ENCODE measurements at regions not wholly inside any gene's neighbourhood (a gene's known extent, or its start where the extent isn't known, plus 50 kb on each side); places are given as distances from the start of the nearest gene placed in this dataset.

DNA sequence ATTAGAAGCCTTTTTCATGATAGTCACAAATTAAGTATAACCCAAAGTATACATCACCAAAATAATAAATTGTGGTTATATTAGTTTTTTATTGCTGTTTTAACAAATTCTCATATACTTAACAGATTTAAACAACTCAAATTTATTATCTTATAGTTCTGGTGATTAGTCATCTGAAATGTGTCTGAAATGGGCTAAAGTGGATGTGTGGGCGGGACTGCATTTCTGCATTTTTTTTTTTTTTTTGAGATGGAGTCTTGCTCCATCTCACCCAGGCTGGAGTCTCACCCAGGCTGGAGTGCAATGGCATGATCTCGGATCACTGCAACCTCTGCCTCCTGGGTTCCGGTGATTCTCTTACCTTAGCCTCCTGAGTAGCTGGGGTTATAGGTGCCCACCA, 891.5 kb upstream of the CELF2 start:
- no peak for DNase-seq

- DNase-seq: no peak
These were observed 889.3 kb upstream of the CELF2 start for GRCh38 chr10:10128387-10128786.

DNA sequence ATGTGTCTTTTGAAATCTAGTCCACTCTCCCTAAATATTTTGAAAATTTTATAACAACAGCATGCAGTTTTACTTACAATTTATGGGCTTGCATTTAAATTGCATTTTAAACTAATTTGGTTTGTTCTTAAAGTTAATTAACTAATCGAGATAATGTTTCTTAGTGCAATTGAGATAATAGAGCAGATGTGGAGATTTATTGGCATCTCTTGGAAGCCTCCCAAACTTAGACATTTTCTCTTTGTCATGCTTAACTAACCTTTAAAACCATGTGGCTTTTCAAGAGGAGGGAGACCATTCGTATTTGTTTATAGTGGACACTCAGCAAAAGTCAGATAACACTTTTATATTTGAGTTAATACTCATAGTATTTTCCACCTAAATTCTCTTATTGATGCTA, 887.0 kb upstream of the CELF2 start:
- no peak for DNase-seq

GRCh38 chr10:10132009-10132408, 885.7 kb upstream of the CELF2 start:
- no peak for DNase-seq

GRCh38 chr10:10133281-10133680, 884.4 kb upstream of the CELF2 start:
- DNase-seq: no peak

DNA sequence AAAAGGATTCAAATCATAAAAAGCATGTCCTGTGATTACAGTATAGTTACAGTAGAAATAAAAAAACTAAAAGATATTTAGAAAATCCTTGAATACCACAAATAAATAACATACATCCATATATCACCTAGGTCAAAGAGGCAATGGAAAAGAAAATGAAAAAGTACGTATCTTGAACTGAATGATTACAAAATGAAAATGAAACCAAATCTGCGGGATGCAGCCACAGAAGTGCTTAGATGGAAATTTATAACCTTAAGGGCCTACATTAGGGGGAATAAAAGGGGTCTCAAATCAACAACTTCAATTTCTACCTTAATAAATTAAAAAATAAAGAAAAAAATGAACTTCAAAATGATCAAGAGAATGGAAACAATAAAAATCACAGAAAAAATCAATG, 879.0 kb upstream of the CELF2 start:
- DNase-seq: no peak

DNA sequence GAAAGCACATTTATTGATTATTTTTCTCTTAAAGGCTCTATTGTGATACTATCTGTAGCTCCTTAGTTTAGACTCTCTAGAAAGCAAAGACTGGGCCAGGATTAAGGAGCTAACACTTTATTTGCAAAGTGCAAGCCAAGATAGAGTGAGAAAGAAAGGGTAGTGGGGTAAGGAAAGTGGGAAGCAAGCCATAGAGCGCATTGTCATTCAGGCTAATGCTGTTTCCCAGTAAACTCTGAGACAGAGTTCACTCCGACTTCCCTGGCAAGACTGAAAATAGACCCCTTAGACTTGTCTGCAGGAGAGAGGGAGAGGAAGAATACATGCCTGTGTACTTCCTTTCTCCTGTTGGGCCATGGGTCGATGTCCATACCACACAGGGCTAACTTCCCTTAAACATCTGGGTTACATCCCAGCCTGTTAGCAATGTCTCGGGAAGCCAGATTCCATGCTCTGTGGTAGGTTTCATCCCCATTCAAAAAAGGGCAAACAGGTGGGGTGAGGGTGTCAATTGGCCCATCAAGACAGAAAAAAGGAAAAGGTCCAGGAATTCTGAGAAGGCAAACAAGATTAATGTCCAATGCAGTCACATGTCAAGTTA, 875.8 kb upstream of the CELF2 start:
- no peak for DNase-seq

- no peak for DNase-seq
These were observed 871.1 kb upstream of the CELF2 start for GRCh38 chr10:10146604-10147003.

DNA sequence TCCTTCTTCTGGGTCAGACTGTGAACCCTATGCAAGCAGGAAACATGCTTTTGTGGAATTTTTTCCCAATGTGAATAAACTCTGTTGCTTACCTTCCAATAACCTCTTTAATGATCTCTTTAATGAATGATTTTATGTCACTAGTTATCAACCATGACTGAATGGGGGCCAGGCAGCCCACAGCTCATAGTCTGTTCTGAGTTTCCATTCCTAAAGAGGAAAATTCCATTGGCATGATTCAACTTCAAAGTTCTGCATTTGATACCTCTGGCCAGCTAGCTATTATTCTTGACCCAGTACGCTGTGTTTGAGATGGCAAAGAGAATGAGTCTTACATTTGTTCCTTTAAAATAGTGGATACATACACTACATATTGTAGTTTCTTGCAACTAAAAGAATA, 867.8 kb upstream of the CELF2 start:
- no peak for DNase-seq

- no peak for DNase-seq
These were observed 860.6 kb upstream of the CELF2 start for GRCh38 chr10:10156917-10157600.

- no peak for DNase-seq
These were observed 856.8 kb upstream of the CELF2 start for GRCh38 chr10:10160821-10161312.

- no peak for DNase-seq
These were observed 852.8 kb upstream of the CELF2 start for GRCh38 chr10:10164848-10165247.

- no peak for DNase-seq
These were observed 852.3 kb upstream of the CELF2 start for GRCh38 chr10:10165415-10165814.

GRCh38 chr10:10178476-10178875, 839.2 kb upstream of the CELF2 start:
- DNase-seq: no peak

DNA sequence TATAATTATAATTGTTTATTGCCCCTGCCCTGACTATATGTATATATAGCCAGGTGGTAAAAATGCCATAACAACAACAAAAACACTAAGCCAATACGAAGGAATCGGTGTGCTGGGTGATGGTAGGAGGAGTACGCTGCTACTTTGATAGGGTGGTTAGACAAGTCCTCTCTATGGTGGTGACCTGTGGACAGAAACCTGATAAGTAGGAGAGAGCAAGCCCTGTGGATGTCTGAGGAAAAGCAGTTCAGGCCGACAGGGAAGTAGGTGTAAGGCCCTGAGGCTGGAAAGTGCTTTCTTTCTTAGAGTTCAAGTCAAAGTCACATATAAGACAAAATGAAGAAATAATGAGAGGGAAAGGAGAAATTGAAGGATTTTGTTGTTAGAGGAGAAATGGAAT, 823.8 kb upstream of the CELF2 start:
- DNase-seq: no peak

GRCh38 chr10:10196701-10197100, 821.0 kb upstream of the CELF2 start:
- DNase-seq: no peak

DNA sequence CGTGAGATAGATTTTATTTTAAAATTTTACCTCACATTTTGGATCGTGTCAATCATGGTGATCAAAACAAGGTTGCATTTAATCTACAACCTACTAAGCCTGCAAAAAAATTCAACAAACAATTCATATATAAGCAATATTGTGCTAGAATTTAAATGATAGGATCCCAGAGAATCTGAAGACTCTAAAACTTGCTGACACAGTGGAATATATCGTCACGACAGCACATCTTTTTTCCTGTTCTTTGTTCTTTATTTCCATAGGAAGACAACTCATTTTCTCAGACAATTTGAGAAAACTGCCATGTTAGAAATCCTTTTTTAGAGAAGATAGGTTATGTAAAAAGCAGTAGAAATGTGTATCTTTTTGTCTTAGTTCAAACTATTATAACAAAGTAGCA, 820.2 kb upstream of the CELF2 start:
- DNase-seq: no peak

- DNase-seq: no peak
These were observed 819.3 kb upstream of the CELF2 start for GRCh38 chr10:10198363-10198762.

DNA sequence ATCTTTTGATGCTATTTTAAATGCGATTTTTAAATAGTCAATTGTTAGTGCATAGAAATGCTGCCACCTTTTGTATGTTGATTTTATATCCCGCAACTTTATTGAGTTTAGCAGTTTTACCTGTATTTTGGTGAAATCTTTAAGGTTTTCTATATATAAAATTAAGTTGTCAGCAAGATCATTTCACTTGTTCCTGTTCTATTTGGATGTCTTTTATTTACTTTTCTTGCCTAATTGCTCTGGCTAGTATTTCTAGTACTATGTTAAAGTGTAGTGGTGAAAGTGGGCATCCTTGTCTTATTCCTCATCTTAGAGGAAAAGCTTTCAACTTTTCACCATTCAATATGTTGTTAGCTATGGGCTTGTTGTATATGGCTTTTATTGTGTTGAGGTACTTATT, 813.3 kb upstream of the CELF2 start:
- no peak for DNase-seq

GRCh38 chr10:10205906-10206305, 811.8 kb upstream of the CELF2 start:
- DNase-seq: no peak

GRCh38 chr10:10207538-10207937, 810.1 kb upstream of the CELF2 start:
- DNase-seq: no peak

DNA sequence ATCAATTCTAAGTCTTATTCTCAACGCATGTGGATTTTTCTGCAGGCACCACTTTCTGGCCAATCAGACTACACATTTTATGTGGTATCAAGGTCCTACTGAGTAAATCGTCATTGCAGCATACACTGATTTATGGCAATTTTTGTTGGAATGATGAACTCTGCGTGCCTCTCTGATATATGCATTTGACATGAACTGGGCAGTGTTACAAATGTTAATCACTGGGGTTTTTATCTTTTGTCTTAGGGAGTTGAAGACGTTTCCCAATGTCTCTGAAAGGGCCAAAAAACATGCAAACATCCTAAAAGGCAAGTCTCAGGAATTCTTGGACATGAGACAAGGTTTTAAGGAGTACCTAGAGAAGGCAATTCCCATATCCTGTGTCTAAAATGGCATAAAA, 809.5 kb upstream of the CELF2 start:
- no peak for DNase-seq

DNA sequence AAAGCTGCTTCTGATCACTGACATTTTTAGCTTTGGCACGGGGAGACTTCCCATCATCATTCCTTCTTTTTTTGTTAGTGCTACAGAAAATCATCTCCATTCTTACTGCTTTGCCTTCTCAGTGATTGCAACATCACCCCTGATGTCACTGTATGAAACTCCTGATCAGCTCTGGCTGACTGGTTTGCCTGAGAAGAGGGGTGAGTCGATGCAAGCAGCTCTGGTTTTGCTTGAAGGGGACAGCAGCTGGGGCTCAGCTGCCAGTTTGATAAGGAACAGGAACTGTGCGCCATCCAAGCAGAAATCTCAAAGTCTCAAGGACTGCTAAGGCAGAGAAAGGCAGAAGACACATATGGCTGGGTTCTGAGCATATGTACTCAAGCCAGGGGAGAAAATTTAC, 808.5 kb upstream of the CELF2 start:
- DNase-seq: no peak

GRCh38 chr10:10211409-10211808, 806.3 kb upstream of the CELF2 start:
- DNase-seq: no peak

GRCh38 chr10:10213237-10213636, 804.4 kb upstream of the CELF2 start:
- DNase-seq: no peak

Measured in NCI-H774 (cell line).